Inferior parietal cortex (tissue), 1 donor: ENCODE measurements at regions not wholly inside any gene's neighbourhood (a gene's known extent, or its start where the extent isn't known, plus 50 kb on each side); places are given as distances from the start of the nearest gene placed in this dataset.
"Not testable (repeated sequence)": the region's sequence is repeated elsewhere in the genome, so short reads cannot be mapped to it uniquely, and the experiment has no call there.

Experiments used
- DNase-seq: peaks from one replicate; pipeline ENCODE4 v3.0.0-alpha.2; 2016; ENCODE audit errors: extremely low spot score

- DNase-seq = not testable (repeated sequence)
These were observed 589.2 kb downstream of the CWH43 start for GRCh38 chr4:49575250-49575649.

DNA sequence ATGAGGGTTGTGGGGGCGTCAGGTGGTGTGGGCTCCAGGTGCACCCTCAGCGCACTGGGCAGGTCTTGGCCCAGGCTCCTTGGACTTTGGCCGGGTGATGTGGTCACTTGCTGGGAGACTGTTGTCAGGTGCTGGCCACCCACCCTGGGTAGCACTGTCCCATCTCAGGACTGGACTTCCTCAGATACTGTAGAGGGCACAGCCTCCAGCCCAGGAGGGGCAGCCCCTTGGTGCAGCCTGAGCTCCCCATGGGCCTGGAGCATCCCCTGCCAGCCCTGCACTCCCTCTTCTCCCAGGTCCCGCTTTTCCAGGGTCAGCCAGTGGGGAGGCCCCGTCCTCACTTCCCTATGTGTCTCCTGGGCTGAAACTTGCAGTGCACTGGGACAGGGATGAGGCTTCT is 592.3 kb downstream of the CWH43 start:
- not testable (repeated sequence) for DNase-seq

DNA sequence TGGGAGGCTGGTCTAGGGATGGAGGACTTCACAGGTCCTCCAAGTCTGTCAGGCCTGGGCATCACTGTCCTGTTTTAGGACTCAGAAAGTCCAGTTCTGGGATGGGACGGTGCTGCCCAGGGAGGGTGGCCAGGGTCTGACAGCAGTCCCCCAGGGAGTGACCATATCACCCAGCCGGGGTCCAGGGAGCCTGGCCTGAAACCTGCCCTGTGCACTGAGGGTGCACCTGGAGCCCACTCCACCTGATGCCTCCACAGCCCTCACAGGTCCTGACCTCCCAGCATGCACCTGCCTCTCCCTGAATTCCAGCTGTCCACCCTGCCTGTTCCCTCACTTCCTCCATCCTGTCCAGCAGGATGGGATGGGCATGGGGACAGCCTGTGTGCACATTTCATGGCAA is 592.8 kb downstream of the CWH43 start:
- not testable (repeated sequence) for DNase-seq

DNA sequence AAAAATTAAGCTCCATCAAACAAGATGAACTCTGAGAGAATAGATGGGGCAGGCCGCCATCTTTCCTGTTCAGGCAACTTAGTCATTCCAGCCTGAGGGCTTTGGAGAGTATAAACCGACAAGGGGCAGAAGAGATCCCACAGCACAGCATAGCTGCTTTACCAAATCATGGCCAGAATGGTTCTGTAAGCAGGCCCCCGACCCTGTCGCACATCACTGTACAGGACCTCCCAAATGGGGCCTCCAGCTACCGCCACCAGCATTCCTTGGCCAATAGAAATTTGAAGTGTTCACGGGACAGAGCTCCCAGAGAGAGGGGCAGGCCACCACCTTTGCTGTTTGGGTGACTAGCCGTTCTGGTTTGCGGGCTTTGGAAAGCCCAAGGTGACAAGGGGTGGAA is 594.1 kb downstream of the CWH43 start:
- DNase-seq = not testable (repeated sequence)

- not testable (repeated sequence) for DNase-seq
These were observed 602.3 kb downstream of the CWH43 start for GRCh38 chr4:49588401-49588800.

DNA sequence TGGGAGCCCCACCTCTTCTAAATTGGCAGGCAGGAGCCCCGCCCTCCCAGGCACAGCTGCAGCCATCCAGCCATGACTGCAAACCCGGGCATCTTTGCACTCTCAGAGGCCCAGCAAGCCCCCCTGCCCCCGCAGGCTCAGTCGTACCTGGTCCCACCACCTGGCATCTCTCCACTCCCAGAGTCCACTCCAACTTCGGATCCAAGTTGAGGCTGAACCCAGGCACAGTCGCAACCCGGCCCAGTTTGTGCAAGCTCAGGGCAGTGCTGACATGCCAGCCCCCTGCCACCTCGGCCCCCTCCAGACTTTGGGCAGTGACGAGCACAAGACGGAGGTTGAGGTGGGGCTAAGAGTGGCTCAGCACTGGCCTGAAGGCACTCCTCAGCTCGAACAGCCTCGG is 632.4 kb downstream of the CWH43 start:
- not testable (repeated sequence) for DNase-seq

DNA sequence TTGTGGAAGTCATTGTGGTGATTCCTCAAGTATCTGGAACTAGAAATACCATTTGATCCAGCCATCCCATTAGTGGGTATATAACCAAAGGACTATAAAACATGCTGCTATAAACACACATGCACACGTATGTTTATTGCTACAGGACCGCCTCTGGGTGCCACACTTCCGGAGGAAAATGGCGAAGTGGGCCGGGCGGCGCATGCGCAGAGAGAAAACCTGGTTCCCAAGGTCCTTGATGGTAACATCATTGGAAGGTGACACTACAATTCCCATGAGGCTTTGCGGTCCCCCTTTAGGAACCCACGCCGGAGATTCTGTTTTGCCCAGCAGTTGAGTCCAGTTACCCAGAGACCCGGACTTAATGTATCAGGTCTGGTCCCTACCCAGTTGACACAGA is 640.4 kb downstream of the CWH43 start:
- not testable (repeated sequence) for DNase-seq
